Nephron progenitor cell (in vitro differentiated cells): ENCODE measurements at regions not wholly inside any gene's neighbourhood (a gene's known extent, or its start where the extent isn't known, plus 50 kb on each side); places are given as distances from the start of the nearest gene placed in this dataset.
A peak's percentile ranks its signal among the peaks of the same experiment; 100 is the strongest.

Experiments
- DNase-seq: peaks from one replicate; pipeline ENCODE4 v3.0.0; 2021
- H3K27ac Mint-ChIP-seq: 2 replicates; pipeline ENCODE4 v1.8.0; 2021; ENCODE audit warnings: mild to moderate bottlenecking, moderate library complexity, mixed read lengths
- H3K27me3 Mint-ChIP-seq: 2 replicates; pipeline ENCODE4 v1.8.0; 2021; ENCODE audit warnings: mild to moderate bottlenecking, low read depth, mixed read lengths; ENCODE audit not compliant: poor library complexity
- H3K36me3 Mint-ChIP-seq: 2 replicates; pipeline ENCODE4 v1.8.0; 2021; ENCODE audit warnings: low read depth, mixed read lengths
- H3K4me1 Mint-ChIP-seq: 2 replicates; pipeline ENCODE4 v1.8.0; 2021; ENCODE audit warnings: mixed read lengths
- H3K4me3 Mint-ChIP-seq: 2 replicates; pipeline ENCODE4 v1.8.0; 2021; ENCODE audit warnings: mild to moderate bottlenecking, moderate library complexity, mixed read lengths
- H3K9me3 Mint-ChIP-seq: 2 replicates; pipeline ENCODE4 v1.8.0; 2021; ENCODE audit warnings: mild to moderate bottlenecking, moderate library complexity, mixed read lengths
- TF ChIP-seq, protein P1 (sequence below): fragments of 200-600 bp; sonication (generic); IDR thresholded peaks from 2 replicates; pipeline ENCODE4 v1.5.0; 2021; ENCODE audit warnings: antibody characterized with exemption

DNA sequence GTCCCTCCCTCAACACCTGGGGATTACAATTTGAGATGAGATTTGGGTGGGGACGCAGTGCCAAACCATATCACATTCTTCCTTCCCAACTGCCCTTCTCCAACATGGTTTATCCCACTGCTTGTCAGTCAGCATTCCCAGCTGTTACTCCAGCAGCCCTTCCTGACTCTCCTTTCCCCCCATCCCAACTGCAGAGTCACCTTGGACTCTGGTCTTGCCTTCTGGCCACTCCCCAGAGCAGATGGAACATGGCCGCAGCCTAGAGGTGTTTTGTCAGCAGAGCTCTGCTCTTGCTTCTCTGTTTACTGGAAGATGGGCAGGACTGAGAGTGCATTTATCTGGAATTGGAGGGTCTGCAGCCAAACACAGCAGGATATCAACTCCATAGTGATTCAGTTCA is 51.2 kb upstream of the MEX3C start:
- Mint-ChIP-seq H3K27me3 (peaks cover 5% of the 10 kb centered on the region), H3K4me1 (no peaks in the 10 kb centered on the region), H3K36me3 (no peaks in the 10 kb centered on the region), H3K4me3 (no peak overlapping the region), H3K27ac (no peak overlapping the region), H3K9me3 (no peaks in the 10 kb centered on the region)
- DNase-seq, result no peak
- TF ChIP-seq, protein P1, sequence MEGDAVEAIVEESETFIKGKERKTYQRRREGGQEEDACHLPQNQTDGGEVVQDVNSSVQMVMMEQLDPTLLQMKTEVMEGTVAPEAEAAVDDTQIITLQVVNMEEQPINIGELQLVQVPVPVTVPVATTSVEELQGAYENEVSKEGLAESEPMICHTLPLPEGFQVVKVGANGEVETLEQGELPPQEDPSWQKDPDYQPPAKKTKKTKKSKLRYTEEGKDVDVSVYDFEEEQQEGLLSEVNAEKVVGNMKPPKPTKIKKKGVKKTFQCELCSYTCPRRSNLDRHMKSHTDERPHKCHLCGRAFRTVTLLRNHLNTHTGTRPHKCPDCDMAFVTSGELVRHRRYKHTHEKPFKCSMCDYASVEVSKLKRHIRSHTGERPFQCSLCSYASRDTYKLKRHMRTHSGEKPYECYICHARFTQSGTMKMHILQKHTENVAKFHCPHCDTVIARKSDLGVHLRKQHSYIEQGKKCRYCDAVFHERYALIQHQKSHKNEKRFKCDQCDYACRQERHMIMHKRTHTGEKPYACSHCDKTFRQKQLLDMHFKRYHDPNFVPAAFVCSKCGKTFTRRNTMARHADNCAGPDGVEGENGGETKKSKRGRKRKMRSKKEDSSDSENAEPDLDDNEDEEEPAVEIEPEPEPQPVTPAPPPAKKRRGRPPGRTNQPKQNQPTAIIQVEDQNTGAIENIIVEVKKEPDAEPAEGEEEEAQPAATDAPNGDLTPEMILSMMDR, result no peak

DNA sequence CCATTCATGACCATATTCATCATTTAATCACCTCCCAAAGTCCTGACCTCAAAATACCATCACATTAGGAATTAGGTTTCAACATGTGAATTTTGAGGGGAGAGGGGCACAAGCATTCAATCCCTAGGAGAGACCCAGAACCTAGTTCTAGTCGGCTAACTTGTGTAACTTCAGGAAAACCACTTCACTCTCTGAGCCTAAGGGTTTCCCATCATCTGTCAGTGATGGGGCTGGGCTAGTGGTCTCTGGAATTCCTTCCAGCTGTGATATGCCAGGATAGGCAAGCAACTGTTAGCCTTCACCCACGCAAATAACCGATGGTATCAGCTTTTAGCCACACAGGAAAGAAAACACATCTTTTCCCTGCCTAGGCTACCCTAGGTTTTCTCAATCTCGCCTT is 52.5 kb upstream of the MEX3C start:
- TF ChIP-seq, protein P1, result no peak

DNA sequence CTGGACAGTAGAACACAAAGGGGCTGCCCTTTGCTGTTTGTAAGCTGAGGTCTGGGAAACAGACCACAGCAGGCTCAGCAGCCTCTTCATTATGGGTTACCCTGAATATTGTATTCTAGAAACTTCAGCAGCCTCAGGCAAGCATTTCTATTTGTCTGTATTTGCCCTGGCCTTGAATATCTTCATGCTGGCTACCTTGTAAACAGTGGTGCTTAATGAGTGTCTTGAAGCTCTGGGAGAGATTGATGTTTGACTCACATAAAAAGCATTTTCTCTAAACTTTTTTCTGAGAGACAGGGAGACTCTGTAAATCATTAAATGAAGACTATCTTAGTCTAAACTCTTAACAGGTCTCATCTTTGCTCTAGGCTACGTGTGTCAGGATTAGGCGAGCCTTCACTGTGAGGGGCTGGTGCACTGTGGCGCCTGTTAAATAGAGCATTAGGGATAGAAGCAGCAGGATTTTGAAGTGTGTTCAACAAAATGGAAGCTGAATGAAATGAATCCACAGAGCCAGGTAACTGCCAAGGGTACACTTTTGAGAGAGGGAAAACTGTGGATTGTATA is 53.1 kb upstream of the MEX3C start:
- DNase-seq, result no peak
- Mint-ChIP-seq H3K4me3 (no peak overlapping the region), H3K27ac (peak overlapping the region; percentile 40), H3K4me1 (no peaks in the 10 kb centered on the region), H3K36me3 (no peaks in the 10 kb centered on the region), H3K27me3 (peaks cover 8% of the 10 kb centered on the region), H3K9me3 (no peaks in the 10 kb centered on the region)
- TF ChIP-seq, protein P1, result no peak

More for the DNA sequence above, 52.5 kb upstream of the MEX3C start:
- Mint-ChIP-seq H3K9me3 (no peaks in the 10 kb centered on the region), H3K4me3 (no peak overlapping the region), H3K27me3 (peaks cover 8% of the 10 kb centered on the region), H3K36me3 (no peaks in the 10 kb centered on the region), H3K4me1 (no peaks in the 10 kb centered on the region), H3K27ac (no peak overlapping the region)
- DNase-seq, result no peak

DNA sequence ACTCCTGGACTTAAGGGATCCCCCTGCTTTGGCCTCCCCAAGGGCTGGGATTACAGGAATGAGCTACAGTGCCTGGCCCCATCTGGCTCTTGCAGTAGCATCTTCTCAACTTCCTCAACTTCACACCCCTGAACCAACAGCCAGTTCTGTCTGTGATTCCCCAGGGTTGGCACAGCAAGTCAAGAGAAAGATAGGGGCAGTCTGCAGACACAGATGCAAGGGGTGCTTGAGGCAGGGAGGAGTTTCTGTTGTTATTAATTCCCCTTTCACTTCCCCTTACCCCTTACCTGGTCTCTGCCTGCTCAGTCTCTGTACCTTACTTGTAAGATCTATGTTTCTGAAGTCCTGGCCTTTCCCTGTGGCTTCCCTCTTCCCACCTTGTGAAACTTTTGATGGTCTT is 54.1 kb upstream of the MEX3C start:
- no peak for DNase-seq
- Mint-ChIP-seq H3K27me3 (peaks cover 8% of the 10 kb centered on the region), H3K4me1 (no peaks in the 10 kb centered on the region), H3K9me3 (no peaks in the 10 kb centered on the region), H3K4me3 (no peak overlapping the region), H3K36me3 (no peaks in the 10 kb centered on the region), H3K27ac (peak overlapping the region; percentile 62)
- TF ChIP-seq, protein P1, result no peak

DNA sequence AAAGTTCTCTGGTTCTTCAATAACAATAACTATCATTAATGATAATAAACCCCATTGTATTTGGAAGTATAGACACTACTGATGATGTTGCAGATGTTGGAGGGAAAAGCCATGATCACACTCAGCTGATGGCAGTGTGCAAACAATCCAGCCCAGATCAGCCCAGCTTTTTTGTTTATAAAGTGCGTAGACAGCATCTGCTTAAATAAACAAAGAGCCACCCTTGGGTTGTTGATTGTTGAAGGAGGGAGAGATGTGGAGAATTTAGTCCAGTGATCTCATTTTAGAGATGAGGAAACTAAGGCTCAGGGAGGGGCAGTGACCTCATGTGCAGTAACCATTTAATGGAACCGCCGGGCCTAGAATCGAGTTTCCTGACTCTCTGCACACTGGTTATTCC is 56.0 kb upstream of the MEX3C start:
- Mint-ChIP-seq H3K9me3 (no peaks in the 10 kb centered on the region), H3K4me3 (no peak overlapping the region), H3K36me3 (no peaks in the 10 kb centered on the region), H3K27me3 (peaks cover 8% of the 10 kb centered on the region), H3K27ac (no peak overlapping the region), H3K4me1 (no peaks in the 10 kb centered on the region)
- no peak for DNase-seq
- TF ChIP-seq, protein P1, result no peak

DNA sequence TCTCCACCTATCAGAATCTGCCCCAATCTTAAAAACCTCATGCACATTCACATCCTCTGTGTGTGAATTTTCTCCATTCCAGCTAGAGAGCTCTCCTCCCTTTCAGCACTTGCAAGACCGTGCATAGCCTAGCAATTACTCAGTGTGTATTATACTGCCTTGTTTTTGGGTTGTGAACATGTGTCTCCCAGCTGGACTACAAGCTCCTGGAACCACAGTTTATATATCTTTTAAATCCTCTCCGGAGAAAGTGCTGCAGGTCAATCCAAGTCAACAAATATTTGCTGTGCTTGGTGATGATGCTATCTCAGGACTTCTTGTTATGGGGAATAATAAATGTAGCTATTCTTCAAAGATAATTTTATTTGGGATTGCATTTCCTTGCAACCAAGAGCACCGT is 58.2 kb upstream of the MEX3C start:
- Mint-ChIP-seq H3K36me3 (no peaks in the 10 kb centered on the region), H3K27me3 (peaks cover 7% of the 10 kb centered on the region), H3K4me3 (no peak overlapping the region), H3K9me3 (no peaks in the 10 kb centered on the region), H3K4me1 (no peaks in the 10 kb centered on the region), H3K27ac (no peak overlapping the region)
- no peak for DNase-seq
- TF ChIP-seq, protein P1, result no peak
